ENCODE measurements at regions not wholly inside any gene's neighbourhood (a gene's known extent, or its start where the extent isn't known, plus 50 kb on each side); places are given as distances from the start of the nearest gene placed in this dataset.

DNA sequence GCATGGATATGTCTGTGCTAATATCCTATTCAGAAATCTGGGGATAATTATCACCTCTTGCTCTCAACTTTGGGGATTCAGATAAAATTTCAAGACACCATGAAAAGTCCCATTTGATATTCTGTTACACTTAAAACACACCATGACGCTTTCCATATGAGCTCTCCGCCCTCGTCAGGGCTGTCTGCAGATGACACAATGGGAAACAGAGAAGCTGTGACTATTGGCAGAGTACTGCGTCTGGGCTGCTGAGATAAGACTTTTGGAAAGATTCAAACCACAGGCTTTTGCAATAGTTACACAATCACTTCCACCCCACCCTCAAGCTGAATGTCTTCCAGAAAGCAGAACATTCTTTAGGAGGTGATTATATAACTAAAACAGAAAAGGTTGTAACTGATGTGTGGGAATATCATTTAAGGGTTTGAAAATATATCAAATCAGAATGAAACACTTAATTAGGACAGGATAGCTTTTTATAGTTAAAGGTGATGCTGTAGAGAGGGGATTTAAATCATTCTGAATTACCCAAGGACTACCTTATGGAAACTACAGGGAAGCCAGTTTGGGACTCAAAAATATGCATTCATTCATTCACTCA, 75.3 kb upstream of the TMPO start:
- peak; percentile 67 for DNase-seq

- no peak for DNase-seq
Measured at GRCh38 chr12:98446060-98446459, 69.3 kb upstream of the TMPO start.

DNA sequence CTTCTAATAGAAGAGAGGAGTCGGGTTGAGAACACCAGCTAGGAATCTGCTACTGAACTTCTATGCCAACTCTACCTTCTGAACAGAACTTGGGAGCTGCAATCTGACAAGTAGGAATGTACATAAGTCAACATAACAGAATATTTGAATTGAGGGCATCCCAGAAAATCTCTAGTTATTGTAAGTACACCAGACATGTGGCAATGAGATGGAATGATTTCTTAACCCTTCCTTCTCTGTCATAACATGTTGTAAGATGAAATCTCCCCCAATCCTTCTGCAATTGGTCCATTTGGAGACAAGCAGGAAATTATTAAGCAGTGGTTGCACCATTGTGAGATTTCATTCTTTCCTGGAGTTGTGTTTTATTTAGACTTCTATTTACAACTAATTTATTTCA, 68.7 kb upstream of the TMPO start:
- DNase-seq = no peak

DNA sequence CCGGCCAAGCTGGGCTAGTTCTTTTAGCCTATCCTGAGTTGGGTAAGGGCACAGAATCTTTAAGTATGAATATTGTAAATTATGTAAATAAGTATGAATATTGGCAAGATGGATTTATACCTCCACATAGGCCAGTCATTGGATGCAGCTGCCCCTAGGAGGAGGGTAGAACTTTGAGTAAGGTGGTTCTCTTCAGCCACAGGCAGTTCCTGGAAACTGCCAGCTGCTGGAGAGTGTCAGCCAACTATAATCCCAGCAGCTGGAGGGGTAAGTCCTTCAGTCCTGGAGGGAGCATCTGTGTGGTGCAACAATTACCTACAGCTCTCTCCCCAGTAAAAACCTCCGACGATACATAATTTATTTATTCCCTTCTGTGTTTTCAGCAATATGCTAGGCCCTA, 65.8 kb upstream of the TMPO start:
- DNase-seq = peak; percentile 11

GRCh38 chr12:98453070-98453469, 62.3 kb upstream of the TMPO start:
- DNase-seq = no peak

DNA sequence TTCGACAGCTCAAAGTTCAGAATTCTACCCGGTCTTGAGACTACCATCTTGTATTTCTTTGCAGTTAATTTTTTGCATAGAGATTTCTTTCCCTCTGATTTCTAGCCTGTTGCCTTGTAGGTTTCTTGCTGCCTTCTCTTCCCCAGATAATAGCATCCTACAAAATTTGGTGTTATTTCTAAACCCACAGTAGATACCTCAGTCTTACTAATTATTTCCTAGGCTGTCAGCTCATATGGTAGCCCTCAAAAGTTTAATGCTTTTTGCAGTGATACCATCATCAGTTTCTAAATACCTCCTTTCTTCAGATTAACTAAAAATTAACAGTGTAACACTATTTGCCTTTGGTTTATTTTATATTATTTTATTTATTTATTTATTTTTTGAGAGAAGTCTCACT, 61.9 kb upstream of the TMPO start:
- DNase-seq = no peak

DNA sequence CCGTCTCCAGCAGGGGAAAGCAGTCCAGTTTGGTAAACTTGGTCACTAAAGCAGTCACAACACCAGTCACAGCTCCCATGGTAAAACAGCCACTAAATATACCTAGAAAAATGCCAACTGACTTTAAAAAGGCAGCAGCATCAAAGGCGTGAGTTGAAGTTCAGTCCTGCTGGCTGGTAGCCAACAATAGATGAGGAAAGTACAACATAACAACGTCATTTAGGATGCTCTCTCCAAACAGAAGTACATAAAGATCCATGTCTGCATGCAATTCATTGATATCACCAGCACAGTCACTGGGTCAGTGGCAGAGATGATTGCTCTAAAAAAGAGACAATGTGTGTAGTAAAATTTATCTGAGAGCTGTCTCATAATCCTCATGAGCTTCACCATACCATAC, 59.3 kb upstream of the TMPO start:
- DNase-seq = no peak

- peak; percentile 47 for DNase-seq
Measured at GRCh38 chr12:98456576-98457573, 58.5 kb upstream of the TMPO start.

DNA sequence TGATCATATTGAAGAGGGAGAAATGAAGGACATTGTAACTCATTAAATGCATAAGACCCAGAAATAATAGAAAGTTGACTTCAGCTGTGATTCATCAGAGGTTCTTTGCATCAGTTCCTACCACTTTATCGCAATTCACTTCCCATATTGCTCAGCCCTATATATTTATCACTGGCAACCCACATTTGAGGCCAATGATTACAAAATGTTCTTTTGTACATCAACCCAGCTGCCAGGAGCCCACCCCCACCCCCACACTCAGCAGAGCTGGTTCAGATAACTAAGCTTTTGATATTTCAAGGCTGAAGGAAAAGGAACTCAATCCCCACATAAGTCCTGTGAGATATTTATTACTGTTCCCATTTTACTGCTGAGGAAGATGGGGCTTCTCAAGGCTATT, 51.2 kb upstream of the TMPO start:
- DNase-seq = no peak

DNA sequence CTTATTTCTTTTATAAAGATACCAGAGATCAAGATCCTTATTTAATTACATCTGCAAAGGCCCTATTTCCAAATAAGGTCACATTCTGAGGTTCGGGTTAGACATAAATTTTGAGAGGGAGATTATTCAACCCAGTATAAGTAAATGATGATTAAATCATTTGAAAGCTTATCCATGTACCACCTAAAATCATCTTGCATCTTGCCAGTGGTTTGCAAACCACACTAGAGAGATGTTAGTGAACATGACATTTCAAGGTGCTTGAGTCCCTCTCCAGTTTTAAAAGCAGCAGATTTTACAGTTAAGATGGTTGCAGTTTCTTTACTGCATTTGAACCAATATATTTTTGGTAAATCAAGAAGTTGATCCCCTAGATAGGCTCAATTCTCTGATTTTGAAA, 49.9 kb upstream of the TMPO start:
- DNase-seq = no peak
